ENCODE measurements at regions not wholly inside any gene's neighbourhood (a gene's known extent, or its start where the extent isn't known, plus 50 kb on each side); places are given as distances from the start of the nearest gene placed in this dataset.

GRCh38 chr11:104759464-104759863, 138.8 kb downstream of the CASP12 start:
- no peaks in the 10 kb centered on the region for H3K36me3 ChIP-seq (ENCODE audit: control insufficient read depth, insufficient read depth, low read length)
- no TSS peak for BruUV-seq (replicated peaks)
- intact Hi-C loops (cut with micrococcal nuclease) (no loop called here), in situ Hi-C loops (cut with MboI) (no loop called here)
- H3K4me1 ChIP-seq (replicated peaks in 1 of 2; ENCODE audit: control insufficient read depth in 2 of 2, insufficient read depth in 2 of 2, low read length in 2 of 2): no peaks in the 10 kb centered on the region
- no peak for ATAC-seq
- no peaks in the 10 kb centered on the region for H4K20me1 ChIP-seq (replicated peaks; ENCODE audit: control insufficient read depth, insufficient read depth, low read length)
- no peak overlapping the region for H3K9ac ChIP-seq (ENCODE audit: insufficient read depth in 1 of 2, low read depth in 2 of 2, low read length in 2 of 2)
- ChIA-PET POLR2A (no interaction called here), CTCF (ENCODE audit: low intra/inter-chr PET ratio) (no interaction called here)
- H3K27me3 ChIP-seq (ENCODE audit: control insufficient read depth in 2 of 2, insufficient read depth in 2 of 2, low read length in 2 of 2): no peaks in the 10 kb centered on the region
- TF ChIP-seq ZNF239 (CRISPR knock-in tag; IDR thresholded peaks at IDR 0.05) (no peak), TEAD1 (CRISPR knock-in tag; IDR thresholded peaks at IDR 0.05) (no peak), TRIM25 (IDR thresholded peaks at IDR 0.05; ENCODE audit: borderline replicate concordance) (no peak), SIRT6 (IDR thresholded peaks at IDR 0.05; ENCODE audit: low read depth, low read length) (no peak), SMARCC2 (IDR thresholded peaks at IDR 0.05; ENCODE audit: low read depth) (no peak), HDAC8 (tag; IDR thresholded peaks at IDR 0.05) (no peak), PTBP1 (IDR thresholded peaks at IDR 0.05; ENCODE audit: low read depth, low read length) (no peak), HNRNPK (IDR thresholded peaks at IDR 0.05; ENCODE audit: low read depth, low read length, poor library complexity, severe bottlenecking) (no peak), XRCC3 (IDR thresholded peaks at IDR 0.05) (no peak), RFX5 (IDR thresholded peaks at IDR 0.05; ENCODE audit: low read depth, low read length) (no peak), ZNF146 (CRISPR knock-in tag; IDR thresholded peaks at IDR 0.05; ENCODE audit: unreplicated experiment) (no peak), GTF3C2 (IDR thresholded peaks at IDR 0.05; ENCODE audit: borderline replicate concordance, extremely low read depth, insufficient read length) (no peak), HDAC1 (IDR thresholded peaks at IDR 0.05) (no peak), POLR2B (IDR thresholded peaks at IDR 0.05; ENCODE audit: low read depth, partially characterized antibody) (no peak)
- H3K79me2 ChIP-seq (ENCODE audit: control insufficient read depth, insufficient read depth, low read length): no peaks in the 10 kb centered on the region
- WGBS (ENCODE audit: insufficient coverage, low coverage, missing lambda C conversion rate): 0% methylated on average over 1 of the region's 1 CpG
- no peak overlapping the region for H3K27ac ChIP-seq (ENCODE audit: extremely low read depth, low read depth, low read length)
- no peaks in the 10 kb centered on the region; the same call in 1 of the 2 replicates for H3K9me3 ChIP-seq (replicated peaks; ENCODE audit: control insufficient read depth, insufficient read depth, low read depth, low read length)
- H3K9me1 ChIP-seq (ENCODE audit: control insufficient read depth, insufficient read depth, low read length): no peaks in the 10 kb centered on the region
- H3K4me2 ChIP-seq (ENCODE audit: insufficient read depth, low read length): no peak overlapping the region
- H2AFZ ChIP-seq (ENCODE audit: low read depth, low read length): no peak overlapping the region
- no peak for FAIRE-seq
- no peak overlapping the region for H3K4me3 ChIP-seq
- no peak for DNase-seq (ENCODE audit: extremely low read depth in 1 of 4, low spot score in 3 of 4)

All from K562 (cell line).